Neural progenitor cell (in vitro differentiated cells): ENCODE measurements at regions not wholly inside any gene's neighbourhood (a gene's known extent, or its start where the extent isn't known, plus 50 kb on each side); places are given as distances from the start of the nearest gene placed in this dataset.

Experiments used
- CTCF ChIP-seq: fragments of 200-600 bp; sonication (generic); IDR thresholded peaks from 2 replicates; pipeline ENCODE4 v1.5.1; 2017; ENCODE audit warnings: antibody characterized with exemption, mild to moderate bottlenecking
- EZH2phosphoT487 ChIP-seq: fragments of 200-600 bp; sonication (generic); IDR thresholded peaks from 2 replicates; pipeline ENCODE4 v1.6.1; 2017; ENCODE audit warnings: antibody characterized with exemption

- TF ChIP-seq CTCF (no peak), EZH2phosphoT487 (no peak)
Observed at GRCh38 chr7:86431761-86432160, 211.9 kb upstream of the GRM3 start.
